HepG2 (cell line): ENCODE measurements at regions not wholly inside any gene's neighbourhood (a gene's known extent, or its start where the extent isn't known, plus 50 kb on each side); places are given as distances from the start of the nearest gene placed in this dataset.

ENCODE experiments used
- ATAC-seq: fragments of 200-7000 bp; cut with Tn5 transposase; 3 replicates; pipeline ENCODE4 v1.9.1; 2020; ENCODE audit warnings: mild to moderate bottlenecking, moderate library complexity
- BruUV-seq: library from RNA; stranded (reverse); fragments of 400-500 nt; replicated peaks from 2 replicates; lab custom pipeline; 2021; lab: Mats Ljungman, UMichigan
- CTCF ChIA-PET: fragments of 300-600 bp; formaldehyde crosslinking; extraction: SDS; loops from one replicate; lab custom pipeline; 2021; ENCODE audit warnings: low total read pairs, inconsistent platforms, low intra/inter-chr PET ratio; lab: Yijun Ruan, JAX
- POLR2A ChIA-PET: fragments of 350-600 bp; sonication (Branson Sonifier 250); formaldehyde crosslinking; loops from one replicate; lab custom pipeline; 2020; ENCODE audit warnings: antibody characterized with exemption, inconsistent platforms; lab: Yijun Ruan, JAX
- DNase-seq: peaks from one replicate; pipeline ENCODE4 v3.0.0-alpha.2; 2015; ENCODE audit warnings: low spot score
- FAIRE-seq: peaks from 3 replicates; lab custom pipeline; 2011; peaks lifted over from hg19 to GRCh38; lab: Jason Lieb, UNC
- H2AFZ ChIP-seq: one replicate; pipeline ENCODE4 v1.6.1; 2011; ENCODE audit warnings: low read length, inconsistent platforms
- H3K27ac ChIP-seq: fragments of 300-600 bp; 3 replicates; pipeline ENCODE4 v1.8.0; 2011; ENCODE audit warnings: mixed run types, mild to moderate bottlenecking, mixed read lengths, low read length, inconsistent platforms; ENCODE audit not compliant: insufficient read depth; ENCODE audit errors: extremely low read length
- H3K27me3 ChIP-seq, 2 experiments: fragments of 200-600 bp in 1 of 2; 2 replicates in 1 of 2; 3 replicates in 1 of 2; pipeline versions ENCODE4 v1.6.0 to v1.8.0; 2011; ENCODE audit warnings: low read length in 2 of 2, mild to moderate bottlenecking in 2 of 2, moderate library complexity in 2 of 2, inconsistent platforms in 1 of 2; ENCODE audit not compliant: insufficient read depth in 2 of 2, control insufficient read depth in 1 of 2
- H3K36me3 ChIP-seq, 2 experiments: fragments of 200-600 bp in 1 of 2; replicated peaks in 1 of 2; 2 replicates in 1 of 2; 3 replicates in 1 of 2; pipeline versions ENCODE4 v1.5.1 to v1.8.0; 2011; ENCODE audit warnings: low read length in 2 of 2, inconsistent platforms in 1 of 2; ENCODE audit not compliant: insufficient read depth in 2 of 2, control insufficient read depth in 1 of 2
- H3K4me1 ChIP-seq: 2 replicates; pipeline ENCODE4 v1.5.1; 2012; ENCODE audit warnings: low read length, inconsistent platforms; ENCODE audit not compliant: insufficient read depth
- H3K4me2 ChIP-seq: 2 replicates; pipeline ENCODE4 v1.6.0; 2011; ENCODE audit warnings: low read depth, low read length, inconsistent platforms
- H3K4me3 ChIP-seq, 3 experiments: fragments of 200-600 bp in 1 of 3; sonication (generic), shearing (Covaris generic) in 1 of 3; replicated peaks in 1 of 3; 2 replicates each; pipeline ENCODE4 v1.5.1; 2011 to 2016; ENCODE audit warnings: low read length in 3 of 3, inconsistent platforms in 2 of 3, low read depth in 2 of 3, mild to moderate bottlenecking in 2 of 3, control low read depth in 1 of 3, mixed read lengths in 1 of 3; ENCODE audit not compliant: insufficient read depth in 1 of 3
- H3K79me2 ChIP-seq: one replicate; pipeline ENCODE4 v1.6.1; 2011; ENCODE audit warnings: low read length, inconsistent platforms; ENCODE audit not compliant: insufficient read depth
- H3K9ac ChIP-seq: 2 replicates; pipeline ENCODE4 v1.6.0; 2011; ENCODE audit warnings: mild to moderate bottlenecking, low read depth, low read length, inconsistent platforms; ENCODE audit not compliant: insufficient read depth
- H3K9me3 ChIP-seq: 2 replicates; pipeline ENCODE4 v1.5.1; 2012; ENCODE audit warnings: mild to moderate bottlenecking, low read length
- H4K20me1 ChIP-seq: 2 replicates; pipeline ENCODE4 v1.6.0; 2011; ENCODE audit warnings: inconsistent platforms, mild to moderate bottlenecking, low read length, moderate library complexity; ENCODE audit not compliant: insufficient read depth
- CCDC6 ChIP-seq: sonication (generic); formaldehyde crosslinking; IDR thresholded peaks from 2 replicates; pipeline ENCODE4 v1.8.1; 2022; ENCODE audit warnings: mild to moderate bottlenecking, missing genetic modification reagents, moderate library complexity
- CHCHD3 ChIP-seq: sonication (generic); formaldehyde crosslinking; IDR thresholded peaks from 2 replicates; pipeline ENCODE4 v1.8.0; 2022; ENCODE audit warnings: mild to moderate bottlenecking, missing genetic modification reagents, moderate library complexity
- GATAD1 ChIP-seq: IDR thresholded peaks from 2 replicates; pipeline ENCODE4 v1.6.1; 2016; ENCODE audit warnings: missing genetic modification reagents, missing compliant biosample characterization
- HCFC1 ChIP-seq: fragments of 150-350 bp; IDR thresholded peaks from 2 replicates; pipeline ENCODE4 v1.6.1; 2014; ENCODE audit warnings: low read depth, low read length
- HNRNPH1 ChIP-seq: fragments of 200-400 bp; formaldehyde crosslinking; optimal IDR thresholded peaks from 2 replicates; pipeline ENCODE3; 2017; ENCODE audit warnings: mild to moderate bottlenecking, low read depth, low read length
- KDM6A ChIP-seq: IDR thresholded peaks from 2 replicates; pipeline ENCODE4 v1.6.1; 2016; ENCODE audit warnings: low read depth
- PHF21A ChIP-seq: sonication (generic); formaldehyde crosslinking; IDR thresholded peaks from 2 replicates; pipeline ENCODE4 v1.5.0; 2020; ENCODE audit warnings: mild to moderate bottlenecking, missing genetic modification reagents
- SCMH1 ChIP-seq: sonication (generic); formaldehyde crosslinking; IDR thresholded peaks from 2 replicates; pipeline ENCODE4 v1.9.0; 2021; ENCODE audit warnings: missing genetic modification reagents, mild to moderate bottlenecking, borderline replicate concordance
- SOX6 ChIP-seq, 2 experiments: fragments of 450-650 bp in 1 of 2; sonication (generic) in 1 of 2; formaldehyde crosslinking in 1 of 2; IDR thresholded peaks; 2 replicates each; pipeline versions ENCODE4 v1.4.0 to v1.6.1; 2017 to 2020; ENCODE audit warnings: antibody characterized with exemption in 1 of 2, mild to moderate bottlenecking in 1 of 2, missing genetic modification reagents in 1 of 2
- SPEN ChIP-seq: sonication (generic); formaldehyde crosslinking; IDR thresholded peaks from 2 replicates; pipeline ENCODE4 v1.5.1; 2020; ENCODE audit warnings: low read depth, mild to moderate bottlenecking, missing genetic modification reagents
- SYNCRIP ChIP-seq: fragments of 200-400 bp; formaldehyde crosslinking; IDR thresholded peaks from 2 replicates; pipeline ENCODE4 v1.6.1; 2018; ENCODE audit warnings: mild to moderate bottlenecking, low read depth, low read length; ENCODE audit not compliant: insufficient read depth
- TAF15 ChIP-seq: fragments of 200-400 bp; formaldehyde crosslinking; IDR thresholded peaks from one replicate; pipeline ENCODE4 v1.6.1; 2018; ENCODE audit warnings: mild to moderate bottlenecking, low read depth, low read length; ENCODE audit not compliant: poor library complexity, severe bottlenecking
- ZNF143 ChIP-seq: sonication (generic); formaldehyde crosslinking; IDR thresholded peaks from 2 replicates; pipeline ENCODE4 v1.4.0; 2020; ENCODE audit warnings: missing genetic modification reagents
- ZNF547 ChIP-seq: sonication (generic); formaldehyde crosslinking; IDR thresholded peaks from 2 replicates; pipeline ENCODE4 v1.5.1; 2020; ENCODE audit warnings: mild to moderate bottlenecking, missing genetic modification reagents
- ZNF703 ChIP-seq: sonication (generic); formaldehyde crosslinking; IDR thresholded peaks from 2 replicates; pipeline ENCODE4 v1.5.1; 2020; ENCODE audit warnings: missing genetic modification reagents, mild to moderate bottlenecking, moderate library complexity, borderline replicate concordance
- WGBS: methylation state at CpG from one replicate; pipeline ENCODE4 v1.1.6; 2017; ENCODE audit warnings: low lambda C conversion rate; 5-methylcytosine and 5-hydroxymethylcytosine counted together
- in situ Hi-C: cut with HindIII; loops from 2 replicates; pipeline ENCODE4 v1.10.0; 2017; ENCODE audit warnings: low pct_unique_long_range_greater_than_20kb; ENCODE audit not compliant: extremely low pct_ligation_motif_present
- intact Hi-C: fragments of 100-400 bp; cut with micrococcal nuclease; formaldehyde crosslinking; loops from one replicate; pipeline ENCODE4 v1.10.0; 2022; ENCODE audit not compliant: unreplicated experiment
- TF ChIP-seq, protein P1 (sequence below): fragments of 450-650 bp; IDR thresholded peaks from 2 replicates; pipeline ENCODE4 v1.6.1; 2017; ENCODE audit warnings: mild to moderate bottlenecking
- TF ChIP-seq, protein P2 (sequence below): sonication (generic); formaldehyde crosslinking; IDR thresholded peaks from 2 replicates; pipeline ENCODE4 v1.4.0; 2020; ENCODE audit warnings: missing genetic modification reagents, mild to moderate bottlenecking, borderline replicate concordance

DNA sequence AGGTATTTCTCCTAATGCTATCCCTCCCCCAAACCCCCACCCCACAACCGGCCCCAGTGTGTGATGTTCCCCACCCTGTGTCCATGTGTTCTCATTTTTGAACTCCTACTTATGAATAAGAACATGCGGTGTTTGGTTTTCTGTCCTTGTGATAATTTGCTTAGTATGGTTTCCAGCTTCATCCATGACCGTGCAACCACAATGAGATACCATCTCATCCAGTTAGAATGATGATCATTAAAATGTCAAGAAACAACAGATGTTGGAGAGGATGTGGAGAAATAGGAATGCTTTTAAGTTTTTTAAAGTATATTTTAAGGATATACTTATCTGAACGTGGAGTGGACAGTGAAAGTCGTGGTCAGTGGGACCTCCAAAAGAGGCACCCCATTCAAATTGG, 745.0 kb upstream of the AMELY start:
- in situ Hi-C loops: no loop called here
- H3K4me3 ChIP-seq: no peak overlapping the region
- TF ChIP-seq, protein P1, sequence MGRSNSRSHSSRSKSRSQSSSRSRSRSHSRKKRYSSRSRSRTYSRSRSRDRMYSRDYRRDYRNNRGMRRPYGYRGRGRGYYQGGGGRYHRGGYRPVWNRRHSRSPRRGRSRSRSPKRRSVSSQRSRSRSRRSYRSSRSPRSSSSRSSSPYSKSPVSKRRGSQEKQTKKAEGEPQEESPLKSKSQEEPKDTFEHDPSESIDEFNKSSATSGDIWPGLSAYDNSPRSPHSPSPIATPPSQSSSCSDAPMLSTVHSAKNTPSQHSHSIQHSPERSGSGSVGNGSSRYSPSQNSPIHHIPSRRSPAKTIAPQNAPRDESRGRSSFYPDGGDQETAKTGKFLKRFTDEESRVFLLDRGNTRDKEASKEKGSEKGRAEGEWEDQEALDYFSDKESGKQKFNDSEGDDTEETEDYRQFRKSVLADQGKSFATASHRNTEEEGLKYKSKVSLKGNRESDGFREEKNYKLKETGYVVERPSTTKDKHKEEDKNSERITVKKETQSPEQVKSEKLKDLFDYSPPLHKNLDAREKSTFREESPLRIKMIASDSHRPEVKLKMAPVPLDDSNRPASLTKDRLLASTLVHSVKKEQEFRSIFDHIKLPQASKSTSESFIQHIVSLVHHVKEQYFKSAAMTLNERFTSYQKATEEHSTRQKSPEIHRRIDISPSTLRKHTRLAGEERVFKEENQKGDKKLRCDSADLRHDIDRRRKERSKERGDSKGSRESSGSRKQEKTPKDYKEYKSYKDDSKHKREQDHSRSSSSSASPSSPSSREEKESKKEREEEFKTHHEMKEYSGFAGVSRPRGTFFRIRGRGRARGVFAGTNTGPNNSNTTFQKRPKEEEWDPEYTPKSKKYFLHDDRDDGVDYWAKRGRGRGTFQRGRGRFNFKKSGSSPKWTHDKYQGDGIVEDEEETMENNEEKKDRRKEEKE: no peak
- no peak for TF ChIP-seq SOX6 (IDR thresholded peaks at IDR 0.05)
- TF ChIP-seq SOX6 (CRISPR knock-in tag; IDR thresholded peaks at IDR 0.05): no peak
- TF ChIP-seq ZNF547 (CRISPR knock-in tag): no peak
- no peak for TF ChIP-seq GATAD1
- TF ChIP-seq ZNF703 (CRISPR knock-in tag): no peak
- no peak for TF ChIP-seq TAF15
- no peak for TF ChIP-seq SPEN (CRISPR knock-in tag)
- TF ChIP-seq CHCHD3 (CRISPR knock-in tag): no peak
- no peak for TF ChIP-seq ZNF143 (CRISPR knock-in tag)
- TF ChIP-seq PHF21A (CRISPR knock-in tag): no peak
- no peak for TF ChIP-seq HNRNPH1
- no peak for TF ChIP-seq KDM6A (CRISPR knock-in tag)
- TF ChIP-seq CCDC6 (CRISPR knock-in tag): no peak
- TF ChIP-seq, protein P2, sequence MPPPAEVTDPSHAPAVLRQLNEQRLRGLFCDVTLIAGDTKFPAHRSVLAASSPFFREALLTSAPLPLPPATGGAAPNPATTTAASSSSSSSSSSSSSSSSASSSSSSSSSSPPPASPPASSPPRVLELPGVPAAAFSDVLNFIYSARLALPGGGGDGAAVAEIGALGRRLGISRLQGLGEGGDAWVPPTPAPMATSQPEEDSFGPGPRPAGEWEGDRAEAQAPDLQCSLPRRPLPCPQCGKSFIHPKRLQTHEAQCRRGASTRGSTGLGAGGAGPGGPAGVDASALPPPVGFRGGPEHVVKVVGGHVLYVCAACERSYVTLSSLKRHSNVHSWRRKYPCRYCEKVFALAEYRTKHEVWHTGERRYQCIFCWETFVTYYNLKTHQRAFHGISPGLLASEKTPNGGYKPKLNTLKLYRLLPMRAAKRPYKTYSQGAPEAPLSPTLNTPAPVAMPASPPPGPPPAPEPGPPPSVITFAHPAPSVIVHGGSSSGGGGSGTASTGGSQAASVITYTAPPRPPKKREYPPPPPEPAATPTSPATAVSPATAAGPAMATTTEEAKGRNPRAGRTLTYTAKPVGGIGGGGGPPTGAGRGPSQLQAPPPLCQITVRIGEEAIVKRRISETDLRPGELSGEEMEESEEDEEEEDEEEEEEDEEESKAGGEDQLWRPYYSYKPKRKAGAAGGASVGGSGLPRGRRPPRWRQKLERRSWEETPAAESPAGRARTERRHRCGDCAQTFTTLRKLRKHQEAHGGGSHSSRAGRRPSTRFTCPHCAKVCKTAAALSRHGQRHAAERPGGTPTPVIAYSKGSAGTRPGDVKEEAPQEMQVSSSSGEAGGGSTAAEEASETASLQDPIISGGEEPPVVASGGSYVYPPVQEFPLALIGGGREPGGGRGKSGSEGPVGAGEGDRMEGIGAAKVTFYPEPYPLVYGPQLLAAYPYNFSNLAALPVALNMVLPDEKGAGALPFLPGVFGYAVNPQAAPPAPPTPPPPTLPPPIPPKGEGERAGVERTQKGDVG: no peak
- TF ChIP-seq HCFC1: no peak
- TF ChIP-seq SYNCRIP: no peak
- no peak for TF ChIP-seq SCMH1 (CRISPR knock-in tag)
- no peaks in the 10 kb centered on the region for H3K4me1 ChIP-seq
- WGBS: 21% methylated on average over 5 of the region's 5 CpGs
- H3K4me2 ChIP-seq: no peak overlapping the region
- H3K9me3 ChIP-seq: no peaks in the 10 kb centered on the region
- no peak overlapping the region for H3K9ac ChIP-seq
- DNase-seq: no peak
- no peaks in the 10 kb centered on the region for H3K36me3 ChIP-seq
- no peaks in the 10 kb centered on the region for H4K20me1 ChIP-seq
- ChIA-PET POLR2A (no interaction called here), CTCF (no interaction called here)
- intact Hi-C loops: no loop called here
- no TSS peak for BruUV-seq
- ATAC-seq: no peak
- no peak for FAIRE-seq
- no peaks in the 10 kb centered on the region for H3K79me2 ChIP-seq
- H3K27ac ChIP-seq: no peak overlapping the region
- no peaks in the 10 kb centered on the region for H3K27me3 ChIP-seq
- no peak overlapping the region for H2AFZ ChIP-seq
